H1 (cell line): ENCODE measurements at regions not wholly inside any gene's neighbourhood (a gene's known extent, or its start where the extent isn't known, plus 50 kb on each side); places are given as distances from the start of the nearest gene placed in this dataset.

Experiments used
- PHF8 ChIP-seq: fragments of 200-600 bp; sonication (generic); conservative IDR thresholded peaks from 2 replicates; pipeline ENCODE4 v1.7.1; 2012; ENCODE audit warnings: low read depth, mild to moderate bottlenecking, inconsistent platforms, low read length, moderate library complexity
- POLR2A ChIP-seq, 2 experiments: IDR thresholded peaks; 1 replicate in 1 of 2; 2 replicates in 1 of 2; pipeline ENCODE4 v1.6.1; 2011; ENCODE audit warnings: low read depth in 2 of 2, low read length in 2 of 2, mild to moderate bottlenecking in 2 of 2; ENCODE audit errors: control extremely low read depth in 1 of 2
- YY1 ChIP-seq: IDR thresholded peaks from 2 replicates; pipeline ENCODE4 v1.6.1; 2011; ENCODE audit warnings: low read depth, mild to moderate bottlenecking, low read length
- TF ChIP-seq, protein P1 (sequence below), 3 experiments: IDR thresholded peaks; 1 replicate in 2 of 3; 2 replicates in 1 of 3; pipeline versions ENCODE4 v1.5.1 to v1.6.1; 2011; ENCODE audit warnings: low read length in 3 of 3, mild to moderate bottlenecking in 3 of 3, inconsistent platforms in 2 of 3, low read depth in 1 of 3, moderate library complexity in 1 of 3; ENCODE audit not compliant: insufficient read depth in 1 of 3; ENCODE audit errors: control extremely low read depth in 1 of 3
- TF ChIP-seq, protein P2 (sequence below): IDR thresholded peaks from 2 replicates; pipeline ENCODE4 v1.6.1; 2012; ENCODE audit warnings: low read length, inconsistent platforms
- TF ChIP-seq, protein P3 (sequence below): IDR thresholded peaks from 2 replicates; pipeline ENCODE4 v1.6.1; 2012; ENCODE audit warnings: inconsistent platforms

DNA sequence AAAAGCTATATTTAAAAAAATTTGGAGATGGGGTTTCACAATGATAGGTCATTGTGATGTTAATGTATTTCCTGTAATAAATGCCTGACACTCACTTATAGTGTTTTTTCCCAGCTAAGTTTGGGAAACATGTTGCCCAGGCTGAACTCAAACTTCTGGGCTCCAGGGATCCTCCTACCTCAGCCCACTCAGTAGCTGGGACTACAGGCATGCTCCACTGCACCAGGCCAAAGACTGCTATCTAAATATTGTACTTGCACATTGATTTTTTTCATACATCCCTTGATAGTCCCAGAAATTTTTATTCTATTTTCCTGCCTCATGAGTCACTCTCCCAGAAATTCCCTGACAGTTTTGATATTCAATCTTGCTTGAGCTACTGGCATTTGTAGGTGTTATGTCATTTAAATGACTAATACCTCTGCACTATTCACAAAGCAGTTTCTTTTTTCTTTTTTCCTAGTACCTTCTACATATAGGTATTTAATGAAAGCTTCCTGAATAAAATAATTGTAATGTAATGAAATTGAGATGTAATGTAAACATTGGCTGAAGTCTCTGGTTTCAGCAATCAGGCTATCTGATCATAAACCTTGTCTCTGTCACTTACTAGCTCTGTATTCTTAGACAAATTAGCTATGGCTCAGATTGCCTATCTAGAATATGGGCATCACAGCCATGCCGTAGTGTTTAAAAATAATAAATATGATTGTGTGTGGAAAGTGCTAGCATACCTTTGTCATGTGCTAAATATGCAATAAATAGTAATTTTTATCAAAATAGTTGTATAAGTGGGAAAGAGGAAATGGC, 1973.0 kb upstream of the AGA start:
- TF ChIP-seq, protein P1, sequence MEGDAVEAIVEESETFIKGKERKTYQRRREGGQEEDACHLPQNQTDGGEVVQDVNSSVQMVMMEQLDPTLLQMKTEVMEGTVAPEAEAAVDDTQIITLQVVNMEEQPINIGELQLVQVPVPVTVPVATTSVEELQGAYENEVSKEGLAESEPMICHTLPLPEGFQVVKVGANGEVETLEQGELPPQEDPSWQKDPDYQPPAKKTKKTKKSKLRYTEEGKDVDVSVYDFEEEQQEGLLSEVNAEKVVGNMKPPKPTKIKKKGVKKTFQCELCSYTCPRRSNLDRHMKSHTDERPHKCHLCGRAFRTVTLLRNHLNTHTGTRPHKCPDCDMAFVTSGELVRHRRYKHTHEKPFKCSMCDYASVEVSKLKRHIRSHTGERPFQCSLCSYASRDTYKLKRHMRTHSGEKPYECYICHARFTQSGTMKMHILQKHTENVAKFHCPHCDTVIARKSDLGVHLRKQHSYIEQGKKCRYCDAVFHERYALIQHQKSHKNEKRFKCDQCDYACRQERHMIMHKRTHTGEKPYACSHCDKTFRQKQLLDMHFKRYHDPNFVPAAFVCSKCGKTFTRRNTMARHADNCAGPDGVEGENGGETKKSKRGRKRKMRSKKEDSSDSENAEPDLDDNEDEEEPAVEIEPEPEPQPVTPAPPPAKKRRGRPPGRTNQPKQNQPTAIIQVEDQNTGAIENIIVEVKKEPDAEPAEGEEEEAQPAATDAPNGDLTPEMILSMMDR (IDR thresholded peaks at IDR 0.05; ENCODE audit: control extremely low read depth in 1 of 3, insufficient read depth in 1 of 3, low read depth in 1 of 3, low read length in 3 of 3): no peak
- TF ChIP-seq POLR2A (IDR thresholded peaks at IDR 0.05; ENCODE audit: control extremely low read depth in 1 of 2, low read depth in 2 of 2, low read length in 2 of 2) (no peak), YY1 (no peak), PHF8 (no peak)
- TF ChIP-seq, protein P2, sequence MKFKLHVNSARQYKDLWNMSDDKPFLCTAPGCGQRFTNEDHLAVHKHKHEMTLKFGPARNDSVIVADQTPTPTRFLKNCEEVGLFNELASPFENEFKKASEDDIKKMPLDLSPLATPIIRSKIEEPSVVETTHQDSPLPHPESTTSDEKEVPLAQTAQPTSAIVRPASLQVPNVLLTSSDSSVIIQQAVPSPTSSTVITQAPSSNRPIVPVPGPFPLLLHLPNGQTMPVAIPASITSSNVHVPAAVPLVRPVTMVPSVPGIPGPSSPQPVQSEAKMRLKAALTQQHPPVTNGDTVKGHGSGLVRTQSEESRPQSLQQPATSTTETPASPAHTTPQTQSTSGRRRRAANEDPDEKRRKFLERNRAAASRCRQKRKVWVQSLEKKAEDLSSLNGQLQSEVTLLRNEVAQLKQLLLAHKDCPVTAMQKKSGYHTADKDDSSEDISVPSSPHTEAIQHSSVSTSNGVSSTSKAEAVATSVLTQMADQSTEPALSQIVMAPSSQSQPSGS: no peak
- TF ChIP-seq, protein P3, sequence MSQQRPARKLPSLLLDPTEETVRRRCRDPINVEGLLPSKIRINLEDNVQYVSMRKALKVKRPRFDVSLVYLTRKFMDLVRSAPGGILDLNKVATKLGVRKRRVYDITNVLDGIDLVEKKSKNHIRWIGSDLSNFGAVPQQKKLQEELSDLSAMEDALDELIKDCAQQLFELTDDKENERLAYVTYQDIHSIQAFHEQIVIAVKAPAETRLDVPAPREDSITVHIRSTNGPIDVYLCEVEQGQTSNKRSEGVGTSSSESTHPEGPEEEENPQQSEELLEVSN: no peak
